ENCODE measurements at regions not wholly inside any gene's neighbourhood (a gene's known extent, or its start where the extent isn't known, plus 50 kb on each side); places are given as distances from the start of the nearest gene placed in this dataset.
"Not testable (repeated sequence)": the region's sequence is repeated elsewhere in the genome, so short reads cannot be mapped to it uniquely, and the experiment has no call there.

GRCh38 chr1:182206626-182207239 is 145.2 kb upstream of the ZNF648 start:
- no peaks in the 10 kb centered on the region for H3K9me3 ChIP-seq (ENCODE audit: control insufficient read depth in 2 of 2, insufficient read depth in 1 of 2, low read depth in 1 of 2, low read length in 1 of 2)
- H3K27ac ChIP-seq (ENCODE audit: low read depth in 2 of 2, low read length in 1 of 2) = peak overlapping the region; percentile 20 to 24
- H3K27me3 ChIP-seq (ENCODE audit: control insufficient read depth in 1 of 2, insufficient read depth in 2 of 2, low read length in 2 of 2) = no peaks in the 10 kb centered on the region
- H3K4me3 ChIP-seq (ENCODE audit: low read depth in 1 of 2, low read length in 2 of 2) = no peak overlapping the region
- H3K36me3 ChIP-seq (ENCODE audit: control insufficient read depth in 2 of 2, insufficient read depth in 2 of 2, low read length in 1 of 2) = no peaks in the 10 kb centered on the region
- H3K4me1 ChIP-seq (ENCODE audit: control insufficient read depth in 2 of 2, insufficient read depth in 2 of 2, low read length in 1 of 2) = no peaks in the 10 kb centered on the region
- WGBS, 2 donors = 73 to 76% methylated on average over 4 of the region's 4 CpGs

GRCh38 chr1:182205351-182206022 is 144.0 kb upstream of the ZNF648 start:
- H3K4me1 ChIP-seq (ENCODE audit: control insufficient read depth in 2 of 2, insufficient read depth in 2 of 2, low read length in 1 of 2) = no peaks in the 10 kb centered on the region
- H3K27ac ChIP-seq (ENCODE audit: low read depth in 2 of 2, low read length in 1 of 2) = peak overlapping the region; percentile 8 to 71
- H3K9me3 ChIP-seq (ENCODE audit: control insufficient read depth in 2 of 2, insufficient read depth in 1 of 2, low read depth in 1 of 2, low read length in 1 of 2) = no peaks in the 10 kb centered on the region
- H3K36me3 ChIP-seq (ENCODE audit: control insufficient read depth in 2 of 2, insufficient read depth in 2 of 2, low read length in 1 of 2) = no peaks in the 10 kb centered on the region
- H3K4me3 ChIP-seq (ENCODE audit: low read depth in 1 of 2, low read length in 2 of 2) = no peak overlapping the region
- H3K27me3 ChIP-seq (ENCODE audit: control insufficient read depth in 1 of 2, insufficient read depth in 2 of 2, low read length in 2 of 2) = no peaks in the 10 kb centered on the region

- Histone ChIP-seq H3K4me3 (ENCODE audit: low read depth in 1 of 2, low read length in 2 of 2) (no peak overlapping the region), H3K9me3 (ENCODE audit: control insufficient read depth in 2 of 2, insufficient read depth in 1 of 2, low read depth in 1 of 2, low read length in 1 of 2) (no peaks in the 10 kb centered on the region), H3K27me3 (ENCODE audit: control insufficient read depth in 1 of 2, insufficient read depth in 2 of 2, low read length in 2 of 2) (no peaks in the 10 kb centered on the region), H3K4me1 (ENCODE audit: control insufficient read depth in 2 of 2, insufficient read depth in 2 of 2, low read length in 1 of 2) (no peaks in the 10 kb centered on the region), H3K36me3 (ENCODE audit: control insufficient read depth in 2 of 2, insufficient read depth in 2 of 2, low read length in 1 of 2) (no peaks in the 10 kb centered on the region), H3K27ac (ENCODE audit: low read depth in 2 of 2, low read length in 1 of 2) (no peak overlapping the region)
- 84 to 97% methylated on average over 2 of the region's 2 CpGs for WGBS, 2 donors
Measured at GRCh38 chr1:182203191-182203875, 141.8 kb upstream of the ZNF648 start.

GRCh38 chr1:182201490-182201889 is 140.0 kb upstream of the ZNF648 start:
- H3K36me3 ChIP-seq (ENCODE audit: control insufficient read depth in 2 of 2, insufficient read depth in 2 of 2, low read length in 1 of 2); H3K4me1 ChIP-seq (ENCODE audit: control insufficient read depth in 2 of 2, insufficient read depth in 2 of 2, low read length in 1 of 2); H3K4me3 ChIP-seq (ENCODE audit: low read depth in 1 of 2, low read length in 2 of 2); H3K27me3 ChIP-seq (ENCODE audit: control insufficient read depth in 1 of 2, insufficient read depth in 2 of 2, low read length in 2 of 2); H3K9me3 ChIP-seq (ENCODE audit: control insufficient read depth in 2 of 2, insufficient read depth in 1 of 2, low read depth in 1 of 2, low read length in 1 of 2); H3K27ac ChIP-seq (ENCODE audit: low read depth in 2 of 2, low read length in 1 of 2): not testable (repeated sequence)
- WGBS, 2 donors = 87 to 91% methylated on average over 7 of the region's 7 CpGs

GRCh38 chr1:182200025-182200812 is 138.7 kb upstream of the ZNF648 start:
- WGBS, 2 donors = 78 to 85% methylated on average over 4 of the region's 4 CpGs
- H3K4me3 ChIP-seq (ENCODE audit: low read depth in 1 of 2, low read length in 2 of 2) = no peak overlapping the region
- H3K36me3 ChIP-seq (ENCODE audit: control insufficient read depth in 2 of 2, insufficient read depth in 2 of 2, low read length in 1 of 2) = no peaks in the 10 kb centered on the region
- H3K4me1 ChIP-seq (ENCODE audit: control insufficient read depth in 2 of 2, insufficient read depth in 2 of 2, low read length in 1 of 2) = peaks cover 0 to 2% of the 10 kb centered on the region in 2 donors
- no peaks in the 10 kb centered on the region for H3K27me3 ChIP-seq (ENCODE audit: control insufficient read depth in 1 of 2, insufficient read depth in 2 of 2, low read length in 2 of 2)
- H3K27ac ChIP-seq (ENCODE audit: low read depth in 2 of 2, low read length in 1 of 2) = no peak overlapping the region
- no peaks in the 10 kb centered on the region for H3K9me3 ChIP-seq (ENCODE audit: control insufficient read depth in 2 of 2, insufficient read depth in 1 of 2, low read depth in 1 of 2, low read length in 1 of 2)

GRCh38 chr1:182198006-182198605 is 136.6 kb upstream of the ZNF648 start:
- 56 to 61% methylated on average over 4 of the region's 4 CpGs for WGBS, 2 donors
- Histone ChIP-seq H3K27me3 (ENCODE audit: control insufficient read depth in 1 of 2, insufficient read depth in 2 of 2, low read length in 2 of 2) (no peaks in the 10 kb centered on the region), H3K4me1 (ENCODE audit: control insufficient read depth in 2 of 2, insufficient read depth in 2 of 2, low read length in 1 of 2) (peaks cover 0 to 2% of the 10 kb centered on the region in 2 donors), H3K36me3 (ENCODE audit: control insufficient read depth in 2 of 2, insufficient read depth in 2 of 2, low read length in 1 of 2) (no peaks in the 10 kb centered on the region), H3K27ac (ENCODE audit: low read depth in 2 of 2, low read length in 1 of 2) (no peak overlapping the region), H3K9me3 (ENCODE audit: control insufficient read depth in 2 of 2, insufficient read depth in 1 of 2, low read depth in 1 of 2, low read length in 1 of 2) (no peaks in the 10 kb centered on the region), H3K4me3 (ENCODE audit: low read depth in 1 of 2, low read length in 2 of 2) (no peak overlapping the region)

- H3K4me3 ChIP-seq (ENCODE audit: low read depth in 1 of 2, low read length in 2 of 2) = no peak overlapping the region
- peaks cover 0 to 2% of the 10 kb centered on the region in 2 donors for H3K4me1 ChIP-seq (ENCODE audit: control insufficient read depth in 2 of 2, insufficient read depth in 2 of 2, low read length in 1 of 2)
- H3K27ac ChIP-seq (ENCODE audit: low read depth in 2 of 2, low read length in 1 of 2) = peak overlapping the region; percentile 35 to 53
- H3K9me3 ChIP-seq (ENCODE audit: control insufficient read depth in 2 of 2, insufficient read depth in 1 of 2, low read depth in 1 of 2, low read length in 1 of 2) = no peaks in the 10 kb centered on the region
- no peaks in the 10 kb centered on the region for H3K36me3 ChIP-seq (ENCODE audit: control insufficient read depth in 2 of 2, insufficient read depth in 2 of 2, low read length in 1 of 2)
- H3K27me3 ChIP-seq (ENCODE audit: control insufficient read depth in 1 of 2, insufficient read depth in 2 of 2, low read length in 2 of 2) = no peaks in the 10 kb centered on the region
- 43 to 51% methylated on average over 7 of the region's 7 CpGs for WGBS, 2 donors
Measured at GRCh38 chr1:182196897-182197870, 135.7 kb upstream of the ZNF648 start.

GRCh38 chr1:182195733-182196132 is 134.2 kb upstream of the ZNF648 start:
- Histone ChIP-seq H3K36me3 (ENCODE audit: control insufficient read depth in 2 of 2, insufficient read depth in 2 of 2, low read length in 1 of 2) (no peaks in the 10 kb centered on the region), H3K9me3 (ENCODE audit: control insufficient read depth in 2 of 2, insufficient read depth in 1 of 2, low read depth in 1 of 2, low read length in 1 of 2) (peaks cover 0 to 2% of the 10 kb centered on the region in 2 donors), H3K4me1 (ENCODE audit: control insufficient read depth in 2 of 2, insufficient read depth in 2 of 2, low read length in 1 of 2) (peaks cover 0 to 2% of the 10 kb centered on the region in 2 donors), H3K4me3 (ENCODE audit: low read depth in 1 of 2, low read length in 2 of 2) (no peak overlapping the region), H3K27ac (ENCODE audit: low read depth in 2 of 2, low read length in 1 of 2) (no peak overlapping the region), H3K27me3 (ENCODE audit: control insufficient read depth in 1 of 2, insufficient read depth in 2 of 2, low read length in 2 of 2) (no peaks in the 10 kb centered on the region)
- WGBS, 2 donors = 85 to 91% methylated on average over 1 of the region's 1 CpG

Data from esophagus (tissue), 2 donors.